HCT116 (cell line): ENCODE measurements at regions not wholly inside any gene's neighbourhood (a gene's known extent, or its start where the extent isn't known, plus 50 kb on each side); places are given as distances from the start of the nearest gene placed in this dataset.

Source experiments
- CTCF ChIP-seq, 3 experiments: fragments of 200-600 bp in 1 of 3; sonication (generic) in 1 of 3; IDR thresholded peaks in 2 of 3; conservative IDR thresholded peaks in 1 of 3; 2 replicates each; pipeline ENCODE4 v1.5.1; 2012 to 2017; ENCODE audit warnings: low read depth in 2 of 3, low read length in 2 of 3, antibody characterized with exemption in 1 of 3, borderline replicate concordance in 1 of 3, control low read depth in 1 of 3, mild to moderate bottlenecking in 1 of 3, mixed read lengths in 1 of 3, mixed run types in 1 of 3, moderate library complexity in 1 of 3; ENCODE audit not compliant: insufficient read depth in 1 of 3
- MAX ChIP-seq: IDR thresholded peaks from 2 replicates; pipeline ENCODE4 v1.6.1; 2012
- POLR2A ChIP-seq: IDR thresholded peaks from 2 replicates; pipeline ENCODE4 v1.7.0; 2011; ENCODE audit warnings: borderline replicate concordance; ENCODE audit not compliant: insufficient read depth, insufficient read length; ENCODE audit errors: extremely low read depth
- RAD21 ChIP-seq: IDR thresholded peaks from 2 replicates; pipeline ENCODE4 v1.6.1; 2012; ENCODE audit warnings: low read depth, mild to moderate bottlenecking
- SIN3A ChIP-seq: IDR thresholded peaks from 2 replicates; pipeline ENCODE4 v1.6.1; 2012; ENCODE audit warnings: low read depth

- TF ChIP-seq CTCF (IDR thresholded peaks at IDR 0.05 in 2 of 3, conservative IDR thresholded peaks at IDR 0.05 in 1 of 3; ENCODE audit: borderline replicate concordance in 1 of 3, insufficient read depth in 1 of 3, low read depth in 2 of 3, low read length in 2 of 3) (no peak), MAX (no peak), RAD21 (no peak), SIN3A (no peak), POLR2A (no peak)
Observed at GRCh38 chr3:194775731-194776130, 90.0 kb downstream of the FAM43A start.
